CD4-positive, alpha-beta T cell treated with Interleukin-17A for 4 hours (primary cell): ENCODE measurements at regions not wholly inside any gene's neighbourhood (a gene's known extent, or its start where the extent isn't known, plus 50 kb on each side); places are given as distances from the start of the nearest gene placed in this dataset.
A peak's percentile ranks its signal among the peaks of the same experiment; 100 is the strongest.
"Not testable (repeated sequence)": the region's sequence is repeated elsewhere in the genome, so short reads cannot be mapped to it uniquely, and the experiment has no call there.

Source experiments
- DNase-seq: peaks from one replicate; pipeline ENCODE4 v3.0.0-alpha.2; 2020; ENCODE audit warnings: mixed read lengths

DNA sequence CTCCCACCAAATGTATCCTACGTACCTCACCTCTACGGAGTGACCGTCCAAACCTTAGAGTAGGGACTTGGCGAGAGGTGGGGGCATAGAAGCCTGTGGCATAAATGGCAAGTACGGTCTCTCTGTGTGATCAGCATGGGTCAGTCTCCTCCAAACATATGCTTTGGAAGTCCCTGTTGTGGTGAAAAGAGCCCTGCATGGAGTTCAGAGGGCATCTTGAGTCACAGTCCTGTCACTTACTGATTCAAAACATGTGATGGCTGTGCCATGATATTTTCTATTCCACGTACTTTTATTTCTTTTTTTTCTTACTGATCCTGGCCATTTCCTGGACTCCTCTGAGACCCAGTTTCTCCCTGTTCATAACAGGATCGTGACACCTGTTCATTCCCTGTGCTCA is 67.5 kb upstream of the CEP85L start:
- no peak for DNase-seq

GRCh38 chr6:118718297-118718696 is 66.9 kb upstream of the CEP85L start:
- DNase-seq = no peak

DNA sequence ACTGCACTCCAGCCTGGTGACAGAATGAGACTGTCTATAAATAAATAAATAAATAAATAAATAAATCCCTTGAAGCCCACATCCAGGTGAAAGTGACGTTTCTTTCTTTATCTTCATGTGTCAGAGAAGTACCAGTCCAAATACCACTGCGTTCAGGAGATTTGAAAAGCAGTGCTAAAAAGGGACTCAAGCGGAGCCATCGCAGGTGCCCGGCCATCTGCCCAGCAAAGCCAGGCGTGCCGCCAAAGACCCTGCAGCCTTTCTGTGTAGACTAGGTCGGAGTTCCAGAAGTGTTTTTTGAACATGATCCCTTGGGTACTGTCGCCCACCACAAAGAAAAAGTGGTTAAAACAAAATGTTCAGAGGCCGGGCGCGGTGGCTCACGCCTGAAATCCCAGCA is 65.7 kb upstream of the CEP85L start:
- DNase-seq = no peak

DNA sequence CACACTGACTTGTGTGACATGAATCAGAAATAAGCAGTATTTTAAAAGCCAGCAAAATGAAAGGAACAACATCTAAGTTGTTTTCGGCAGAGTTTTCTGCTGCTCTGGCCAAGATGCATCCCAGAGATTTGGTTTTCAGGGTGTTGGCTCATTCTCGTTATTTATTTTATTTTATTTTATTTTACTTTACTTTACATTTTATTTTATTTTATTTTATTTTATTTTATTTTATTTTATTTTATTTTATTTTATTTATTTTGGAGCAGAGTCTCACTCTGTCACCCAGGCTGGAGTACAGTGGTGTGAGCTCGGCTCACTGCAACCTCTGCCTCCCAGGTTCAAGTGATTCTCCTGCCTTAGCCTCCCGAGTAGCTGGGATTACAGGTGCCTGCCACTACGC is 64.5 kb upstream of the CEP85L start:
- not testable (repeated sequence) for DNase-seq

DNA sequence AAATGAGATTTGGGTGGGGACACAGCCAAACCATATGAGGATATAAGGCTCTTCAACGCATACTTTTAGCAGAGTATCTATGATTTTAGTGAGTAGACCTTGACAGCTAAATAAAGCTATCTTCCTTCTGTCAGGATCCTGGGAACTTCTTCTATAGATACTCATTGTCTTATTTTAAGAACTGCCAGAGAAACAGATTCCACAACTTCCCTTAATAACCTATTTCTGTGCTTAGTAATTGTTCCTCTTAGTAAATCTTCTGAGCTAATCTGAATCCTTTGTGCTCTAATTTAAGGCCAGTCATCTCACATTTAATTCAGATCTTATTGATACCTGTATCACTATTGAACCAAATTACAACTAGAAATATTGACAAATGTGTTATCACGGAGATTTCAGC is 64.0 kb upstream of the CEP85L start:
- DNase-seq = no peak

- DNase-seq = no peak
Observed at GRCh38 chr6:118714756-118715155, 63.4 kb upstream of the CEP85L start.

DNA sequence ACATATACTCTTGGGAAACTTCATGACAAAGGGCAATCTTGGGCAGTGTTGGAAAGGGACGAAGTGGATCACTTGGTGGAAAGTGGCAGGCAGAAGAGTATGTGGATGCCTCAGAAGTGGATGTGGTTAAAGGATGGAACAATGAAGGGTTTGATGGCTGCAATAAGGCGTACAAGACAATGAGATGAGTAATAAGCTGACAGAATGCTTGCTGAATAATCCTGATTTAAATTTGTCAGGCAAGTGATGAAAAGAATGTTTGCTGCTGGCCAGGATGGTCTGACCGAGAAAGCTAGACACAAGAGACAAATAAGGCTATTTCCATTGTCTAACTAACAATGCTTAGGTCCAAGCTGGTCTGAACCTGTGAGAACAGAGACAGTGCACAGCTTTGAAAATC is 61.6 kb upstream of the CEP85L start:
- DNase-seq = no peak

DNA sequence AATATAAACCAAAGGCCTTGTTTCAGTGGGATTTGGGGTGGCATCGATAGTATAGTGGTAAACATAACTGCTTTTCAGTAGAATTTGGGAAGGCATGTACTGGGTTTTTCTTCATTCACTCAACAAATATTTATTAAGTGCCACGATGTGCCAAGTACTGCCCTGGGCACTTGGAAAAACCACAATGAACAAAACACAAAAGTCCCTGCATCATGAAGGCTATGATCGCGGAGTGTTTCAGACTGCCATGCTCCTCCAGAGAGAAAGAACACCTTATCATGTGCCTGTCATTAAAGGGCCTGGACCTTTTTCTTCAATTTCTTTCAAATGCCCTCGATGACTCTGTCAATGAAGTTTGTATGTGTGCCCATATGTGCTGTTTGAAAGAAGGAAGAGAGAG is 59.2 kb upstream of the CEP85L start:
- DNase-seq = no peak

GRCh38 chr6:118709859-118710350 is 58.5 kb upstream of the CEP85L start:
- peak; percentile 80 for DNase-seq

DNA sequence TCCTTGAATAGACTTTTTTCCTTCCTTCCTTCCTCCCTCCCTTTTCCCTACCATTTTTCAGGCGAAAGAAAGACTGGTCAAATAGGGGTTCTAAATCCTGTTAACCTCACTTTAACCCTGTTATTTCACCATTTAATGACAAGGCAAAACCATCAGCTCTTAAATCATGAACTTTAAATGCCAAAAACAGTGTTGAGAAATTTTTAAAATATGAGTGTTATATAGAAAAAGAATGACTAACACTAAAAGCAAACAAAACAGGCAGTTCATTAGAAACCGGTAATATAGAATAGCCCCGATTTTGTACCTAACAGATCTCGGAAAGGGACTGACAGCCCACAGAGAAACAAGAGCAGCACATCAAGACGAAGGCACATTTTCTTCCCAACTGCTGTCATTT is 57.4 kb upstream of the CEP85L start:
- DNase-seq = no peak

GRCh38 chr6:118708055-118708454 is 56.7 kb upstream of the CEP85L start:
- peak; percentile 54 for DNase-seq

DNA sequence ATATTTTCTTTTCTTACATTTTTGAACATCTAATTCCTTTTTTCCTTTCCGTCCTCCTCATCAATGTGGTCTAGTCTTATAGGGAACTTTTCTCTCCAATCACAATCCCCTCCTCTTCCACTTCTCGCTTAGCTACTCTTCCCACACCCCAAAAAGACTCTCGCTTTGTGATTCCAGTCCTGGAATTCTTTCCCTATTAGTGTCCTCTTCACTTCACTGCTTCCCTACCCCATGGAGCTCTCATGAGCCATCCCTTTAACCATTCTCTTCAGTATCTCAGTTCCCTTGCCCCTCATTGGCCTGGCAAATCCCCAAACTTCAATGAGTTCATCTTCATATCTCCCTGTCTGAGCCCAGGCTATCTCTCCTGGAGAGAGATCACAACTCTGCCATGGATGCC is 55.3 kb upstream of the CEP85L start:
- DNase-seq = no peak

DNA sequence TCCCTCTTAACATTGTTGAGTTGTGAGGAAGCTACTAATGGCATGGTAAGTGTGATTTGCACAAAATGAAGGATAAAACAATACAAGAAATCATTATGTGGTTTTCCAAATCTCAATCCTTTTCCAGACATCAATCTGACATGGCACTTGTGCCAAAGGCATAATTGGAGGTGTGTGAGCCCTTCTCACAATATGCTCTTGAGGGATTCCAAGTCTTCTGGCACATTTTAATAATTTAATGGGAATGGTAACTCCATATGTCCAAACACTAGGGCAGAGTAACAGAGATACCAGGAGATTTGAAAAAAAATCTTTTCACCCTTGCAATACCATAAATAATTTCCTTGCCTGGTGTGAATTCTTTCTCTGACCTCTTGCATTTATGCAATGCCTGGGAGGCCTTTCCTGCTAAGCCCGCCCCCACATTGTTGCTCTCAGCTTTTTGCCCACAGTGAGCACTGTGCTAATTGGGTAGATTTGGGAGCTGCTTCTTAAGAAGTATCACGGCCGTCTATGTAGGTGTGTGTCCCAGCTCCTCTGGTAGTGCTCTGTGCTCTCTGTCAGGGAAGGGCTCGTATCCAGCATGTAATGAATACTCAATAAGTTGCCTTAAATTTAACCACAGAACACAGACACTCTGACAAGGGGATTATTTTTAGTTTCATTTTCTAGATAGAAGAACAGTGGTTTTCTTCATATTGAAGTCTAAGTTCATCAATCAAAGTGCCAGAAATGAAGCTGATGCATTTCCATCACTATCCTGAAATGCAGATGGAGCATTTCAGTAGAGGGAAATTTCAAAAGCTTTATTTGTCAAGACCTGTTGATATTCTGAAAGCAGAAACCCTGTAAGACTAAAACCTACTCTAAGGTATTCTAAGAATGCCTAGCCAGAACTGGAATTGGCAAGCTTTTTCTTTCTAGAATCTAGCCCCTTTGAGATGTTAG is 54.4 kb upstream of the CEP85L start:
- DNase-seq = peak; percentile 28

DNA sequence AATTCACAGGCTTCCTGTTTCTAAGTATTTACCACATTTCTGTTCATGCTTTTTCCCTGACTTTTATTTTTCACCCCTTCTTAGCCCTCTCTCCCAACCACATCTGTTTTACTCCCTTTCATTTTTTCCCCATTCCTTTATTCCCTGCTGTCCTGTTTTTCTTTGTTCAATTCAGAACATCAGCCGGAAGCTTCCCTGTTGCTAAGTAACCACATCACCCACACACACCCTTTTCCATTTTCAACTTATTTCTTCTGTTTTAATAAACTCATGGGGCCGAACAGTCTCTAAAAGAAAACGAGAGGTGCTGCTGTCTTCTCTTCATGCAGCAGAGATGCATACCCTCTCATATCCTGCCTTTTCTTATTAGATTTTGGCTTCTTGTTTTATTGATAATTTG is 53.5 kb upstream of the CEP85L start:
- no peak for DNase-seq

- not testable (repeated sequence) for DNase-seq
Observed at GRCh38 chr6:118701260-118701659, 49.9 kb upstream of the CEP85L start.
